HCT116 (cell line): ENCODE measurements at regions not wholly inside any gene's neighbourhood (a gene's known extent, or its start where the extent isn't known, plus 50 kb on each side); places are given as distances from the start of the nearest gene placed in this dataset.

Experiments used
- CTCF ChIP-seq, 3 experiments: fragments of 200-600 bp in 1 of 3; sonication (generic) in 1 of 3; IDR thresholded peaks in 2 of 3; conservative IDR thresholded peaks in 1 of 3; 2 replicates each; pipeline ENCODE4 v1.5.1; 2012 to 2017; ENCODE audit warnings: low read depth in 2 of 3, low read length in 2 of 3, antibody characterized with exemption in 1 of 3, borderline replicate concordance in 1 of 3, control low read depth in 1 of 3, mild to moderate bottlenecking in 1 of 3, mixed read lengths in 1 of 3, mixed run types in 1 of 3, moderate library complexity in 1 of 3; ENCODE audit not compliant: insufficient read depth in 1 of 3
- ELF1 ChIP-seq: IDR thresholded peaks from 2 replicates; pipeline ENCODE4 v1.6.1; 2012; ENCODE audit warnings: low read depth, borderline replicate concordance
- FOSL1 ChIP-seq: IDR thresholded peaks from 2 replicates; pipeline ENCODE4 v1.6.1; 2012; ENCODE audit warnings: low read depth
- MAX ChIP-seq: IDR thresholded peaks from 2 replicates; pipeline ENCODE4 v1.6.1; 2012
- POLR2A ChIP-seq: IDR thresholded peaks from 2 replicates; pipeline ENCODE4 v1.7.0; 2011; ENCODE audit warnings: borderline replicate concordance; ENCODE audit not compliant: insufficient read depth, insufficient read length; ENCODE audit errors: extremely low read depth
- ZFX ChIP-seq: fragments of 450-650 bp; IDR thresholded peaks from 2 replicates; pipeline ENCODE4 v1.6.1; 2017

- no peak for TF ChIP-seq POLR2A
- no peak for TF ChIP-seq MAX
- TF ChIP-seq CTCF (IDR thresholded peaks at IDR 0.05 in 2 of 3, conservative IDR thresholded peaks at IDR 0.05 in 1 of 3; ENCODE audit: borderline replicate concordance in 1 of 3, insufficient read depth in 1 of 3, low read depth in 2 of 3, low read length in 2 of 3) = no peak
- TF ChIP-seq FOSL1 = no peak
- no peak for TF ChIP-seq ELF1
- TF ChIP-seq ZFX = no peak
These were observed 1474.6 kb upstream of the TMEM132C start for GRCh38 chr12:126792411-126792810.
